GM12874 (cell line): ENCODE measurements at regions not wholly inside any gene's neighbourhood (a gene's known extent, or its start where the extent isn't known, plus 50 kb on each side); places are given as distances from the start of the nearest gene placed in this dataset.

ENCODE experiments used
- CTCF ChIP-seq: IDR thresholded peaks from 2 replicates; pipeline ENCODE4 v1.5.1; 2011; ENCODE audit warnings: low read depth, mild to moderate bottlenecking, control low read depth, low read length, moderate library complexity; ENCODE audit not compliant: insufficient read depth

- TF ChIP-seq CTCF: no peak
Measured at GRCh38 chr3:75042941-75043340, 428.5 kb upstream of the CNTN3 start.

- TF ChIP-seq CTCF: no peak
Measured at GRCh38 chr3:75048650-75049049, 434.2 kb upstream of the CNTN3 start.

GRCh38 chr3:75049533-75049932, 435.1 kb upstream of the CNTN3 start:
- TF ChIP-seq CTCF: no peak

- no peak for TF ChIP-seq CTCF
Measured at GRCh38 chr3:75059120-75059519, 444.7 kb upstream of the CNTN3 start.

GRCh38 chr3:75061806-75062205, 447.3 kb upstream of the CNTN3 start:
- TF ChIP-seq CTCF: no peak

- no peak for TF ChIP-seq CTCF
Measured at GRCh38 chr3:75075158-75075557, 460.7 kb upstream of the CNTN3 start.

GRCh38 chr3:75076481-75076880, 462.0 kb upstream of the CNTN3 start:
- TF ChIP-seq CTCF: no peak

- TF ChIP-seq CTCF: no peak
Measured at GRCh38 chr3:75078290-75078689, 463.8 kb upstream of the CNTN3 start.
